ENCODE measurements at regions not wholly inside any gene's neighbourhood (a gene's known extent, or its start where the extent isn't known, plus 50 kb on each side); places are given as distances from the start of the nearest gene placed in this dataset.

- H3K36me3 ChIP-seq, result no peaks in the 10 kb centered on the region
- intact Hi-C loops (cut with DNase I), result no loop called here
- ATAC-seq, result no peak
- no peaks in the 10 kb centered on the region for H3K4me1 ChIP-seq
- no peaks in the 10 kb centered on the region for H3K27me3 ChIP-seq
- H3K27ac ChIP-seq, result no peak overlapping the region
- no peak overlapping the region for H3K4me3 ChIP-seq
- TF ChIP-seq CTCF (IDR thresholded peaks at IDR 0.05) (no peak), POLR2A (IDR thresholded peaks at IDR 0.05) (no peak)
- DNase-seq, result no peak
- WGBS, 4 donors, result 81 to 88% (median 84%) methylated on average over 2 of the region's 2 CpGs
- H3K9me3 ChIP-seq, result no peaks in the 10 kb centered on the region
These were observed 330.3 kb upstream of the ARGLU1 start for GRCh38 chr13:106898231-106898630.

- H3K9me3 ChIP-seq, result peaks cover 0 to 9% (median 0%) of the 10 kb centered on the region in 12 donors
- DNase-seq (no peak), ATAC-seq (no peak)
- TF ChIP-seq CTCF (IDR thresholded peaks at IDR 0.05), result no peak
- no peak for TF ChIP-seq POLR2A (IDR thresholded peaks at IDR 0.05)
- H3K27ac ChIP-seq, result no peak overlapping the region
- no peaks in the 10 kb centered on the region for H3K27me3 ChIP-seq
- intact Hi-C loops (cut with DNase I), result no loop called here
- 95 to 97% (median 97%) methylated on average over 2 of the region's 2 CpGs for WGBS, 4 donors
- no peaks in the 10 kb centered on the region for H3K36me3 ChIP-seq
- H3K4me3 ChIP-seq, result no peak overlapping the region
- no peaks in the 10 kb centered on the region for H3K4me1 ChIP-seq
These were observed 320.2 kb upstream of the ARGLU1 start for GRCh38 chr13:106888148-106888547.

- ATAC-seq (no peak), DNase-seq (no peak)
- Histone ChIP-seq H3K4me1 (peaks cover 0 to 2% (median 0%) of the 10 kb centered on the region in 12 donors), H3K27me3 (no peaks in the 10 kb centered on the region), H3K4me3 (no peak overlapping the region), H3K36me3 (no peaks in the 10 kb centered on the region), H3K9me3 (peaks cover 0 to 9% (median 0%) of the 10 kb centered on the region in 12 donors), H3K27ac (no peak overlapping the region)
- 66 to 77% (median 69%) methylated on average over 2 of the region's 2 CpGs for WGBS, 4 donors
- intact Hi-C loops (cut with DNase I), result no loop called here
- TF ChIP-seq POLR2A (IDR thresholded peaks at IDR 0.05) (no peak), CTCF (IDR thresholded peaks at IDR 0.05) (no peak)
These were observed 319.7 kb upstream of the ARGLU1 start for GRCh38 chr13:106887686-106888085.

GRCh38 chr13:106883976-106884375, 316.0 kb upstream of the ARGLU1 start:
- Histone ChIP-seq H3K27me3 (no peaks in the 10 kb centered on the region), H3K27ac (no peak overlapping the region), H3K9me3 (peaks cover 0 to 6% (median 0%) of the 10 kb centered on the region in 12 donors), H3K4me3 (no peak overlapping the region), H3K4me1 (peaks cover 0 to 15% (median 0%) of the 10 kb centered on the region in 12 donors), H3K36me3 (no peaks in the 10 kb centered on the region)
- intact Hi-C loops (cut with DNase I), result no loop called here
- ATAC-seq, result no peak
- DNase-seq, result no peak
- no peak for TF ChIP-seq CTCF (IDR thresholded peaks at IDR 0.05)
- TF ChIP-seq POLR2A (IDR thresholded peaks at IDR 0.05), result no peak
